Mesothelial cell of epicardium (in vitro differentiated cells): ENCODE measurements at regions not wholly inside any gene's neighbourhood (a gene's known extent, or its start where the extent isn't known, plus 50 kb on each side); places are given as distances from the start of the nearest gene placed in this dataset.
"Not testable (repeated sequence)": the region's sequence is repeated elsewhere in the genome, so short reads cannot be mapped to it uniquely, and the experiment has no call there.

Experiments
- DNase-seq, 2 experiments: peaks; one replicate each; pipeline ENCODE4 v3.0.0; 2021; ENCODE audit warnings: low spot score in 2 of 2; ENCODE audit not compliant: unreplicated experiment in 2 of 2
- H3K27ac Mint-ChIP-seq: 2 replicates; pipeline ENCODE4 v1.8.0; 2021; ENCODE audit warnings: mixed read lengths
- H3K27me3 Mint-ChIP-seq: 2 replicates; pipeline ENCODE4 v1.8.0; 2021; ENCODE audit warnings: low read depth, mixed read lengths
- H3K36me3 Mint-ChIP-seq: 2 replicates; pipeline ENCODE4 v1.8.0; 2021; ENCODE audit warnings: mixed read lengths
- H3K4me1 Mint-ChIP-seq: 2 replicates; pipeline ENCODE4 v1.8.0; 2021; ENCODE audit warnings: mixed read lengths
- H3K4me3 Mint-ChIP-seq: 2 replicates; pipeline ENCODE4 v1.8.0; 2021; ENCODE audit warnings: mild to moderate bottlenecking, moderate library complexity, mixed read lengths
- H3K9me3 Mint-ChIP-seq: 2 replicates; pipeline ENCODE4 v1.8.0; 2021; ENCODE audit warnings: mixed read lengths
- TF ChIP-seq, protein P1 (sequence below): fragments of 200-600 bp; sonication (generic); IDR thresholded peaks from one replicate; pipeline ENCODE4 v1.5.0; 2021; ENCODE audit warnings: antibody characterized with exemption; ENCODE audit not compliant: unreplicated experiment

DNA sequence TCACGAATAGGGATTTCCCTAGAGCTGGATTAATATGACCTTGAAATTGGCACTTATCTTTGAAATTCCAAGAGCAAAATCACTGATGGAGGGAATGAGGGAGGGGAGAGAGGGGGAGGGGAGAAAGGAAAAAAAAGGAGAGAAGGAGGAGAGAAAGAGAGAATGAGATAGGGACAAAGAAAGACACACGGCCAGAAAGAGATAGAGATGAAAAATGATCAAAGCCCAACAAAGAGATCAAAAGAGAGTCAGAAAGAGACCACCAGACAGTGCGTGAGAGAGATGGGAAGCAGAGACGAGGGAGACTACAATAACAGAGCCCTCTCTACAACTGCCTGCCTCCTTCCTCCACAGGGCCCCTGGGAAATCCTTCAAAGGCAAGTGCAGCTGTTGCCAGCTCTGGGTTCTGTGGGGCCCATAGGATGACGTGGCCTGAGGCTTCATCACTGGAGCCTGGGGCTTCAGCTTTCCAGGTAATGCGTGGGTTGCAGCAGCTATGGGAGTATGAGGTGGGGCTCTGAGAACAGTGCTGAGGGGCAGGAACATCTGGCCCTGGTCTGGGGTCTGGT, 58.3 kb upstream of the SHB start:
- H3K4me1 Mint-ChIP-seq, result peaks cover 2% of the 10 kb centered on the region
- no peaks in the 10 kb centered on the region for H3K36me3 Mint-ChIP-seq
- DNase-seq, result no peak
- TF ChIP-seq, protein P1, sequence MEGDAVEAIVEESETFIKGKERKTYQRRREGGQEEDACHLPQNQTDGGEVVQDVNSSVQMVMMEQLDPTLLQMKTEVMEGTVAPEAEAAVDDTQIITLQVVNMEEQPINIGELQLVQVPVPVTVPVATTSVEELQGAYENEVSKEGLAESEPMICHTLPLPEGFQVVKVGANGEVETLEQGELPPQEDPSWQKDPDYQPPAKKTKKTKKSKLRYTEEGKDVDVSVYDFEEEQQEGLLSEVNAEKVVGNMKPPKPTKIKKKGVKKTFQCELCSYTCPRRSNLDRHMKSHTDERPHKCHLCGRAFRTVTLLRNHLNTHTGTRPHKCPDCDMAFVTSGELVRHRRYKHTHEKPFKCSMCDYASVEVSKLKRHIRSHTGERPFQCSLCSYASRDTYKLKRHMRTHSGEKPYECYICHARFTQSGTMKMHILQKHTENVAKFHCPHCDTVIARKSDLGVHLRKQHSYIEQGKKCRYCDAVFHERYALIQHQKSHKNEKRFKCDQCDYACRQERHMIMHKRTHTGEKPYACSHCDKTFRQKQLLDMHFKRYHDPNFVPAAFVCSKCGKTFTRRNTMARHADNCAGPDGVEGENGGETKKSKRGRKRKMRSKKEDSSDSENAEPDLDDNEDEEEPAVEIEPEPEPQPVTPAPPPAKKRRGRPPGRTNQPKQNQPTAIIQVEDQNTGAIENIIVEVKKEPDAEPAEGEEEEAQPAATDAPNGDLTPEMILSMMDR, result no peak
- no peaks in the 10 kb centered on the region for H3K9me3 Mint-ChIP-seq
- H3K27me3 Mint-ChIP-seq, result peaks cover 12% of the 10 kb centered on the region
- no peak overlapping the region for H3K4me3 Mint-ChIP-seq
- H3K27ac Mint-ChIP-seq, result no peak overlapping the region

DNA sequence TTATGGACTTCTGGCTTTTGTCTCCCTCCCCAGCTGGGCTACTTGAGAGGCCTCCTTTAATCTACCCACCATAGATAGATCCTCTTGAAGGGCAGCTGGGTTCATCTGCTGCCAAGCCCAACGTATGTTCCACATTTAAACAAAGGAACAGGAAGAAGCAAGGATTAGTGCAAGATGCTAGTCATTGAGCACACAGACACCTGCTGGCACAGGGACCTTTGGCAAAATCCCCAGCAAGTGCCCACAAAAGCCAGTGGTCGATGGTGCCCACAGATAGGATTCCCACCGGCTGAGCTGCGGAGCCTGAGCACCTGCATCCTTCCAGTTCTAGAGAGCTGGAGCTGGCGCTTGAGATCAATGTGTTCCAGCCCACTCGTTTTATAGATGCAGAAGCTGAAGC, 57.7 kb upstream of the SHB start:
- peaks cover 12% of the 10 kb centered on the region for H3K27me3 Mint-ChIP-seq
- H3K9me3 Mint-ChIP-seq, result no peaks in the 10 kb centered on the region
- no peak overlapping the region for H3K27ac Mint-ChIP-seq
- TF ChIP-seq, protein P1, result no peak
- H3K4me3 Mint-ChIP-seq, result no peak overlapping the region
- H3K4me1 Mint-ChIP-seq, result peaks cover 2% of the 10 kb centered on the region
- DNase-seq, result no peak
- H3K36me3 Mint-ChIP-seq, result no peaks in the 10 kb centered on the region

DNA sequence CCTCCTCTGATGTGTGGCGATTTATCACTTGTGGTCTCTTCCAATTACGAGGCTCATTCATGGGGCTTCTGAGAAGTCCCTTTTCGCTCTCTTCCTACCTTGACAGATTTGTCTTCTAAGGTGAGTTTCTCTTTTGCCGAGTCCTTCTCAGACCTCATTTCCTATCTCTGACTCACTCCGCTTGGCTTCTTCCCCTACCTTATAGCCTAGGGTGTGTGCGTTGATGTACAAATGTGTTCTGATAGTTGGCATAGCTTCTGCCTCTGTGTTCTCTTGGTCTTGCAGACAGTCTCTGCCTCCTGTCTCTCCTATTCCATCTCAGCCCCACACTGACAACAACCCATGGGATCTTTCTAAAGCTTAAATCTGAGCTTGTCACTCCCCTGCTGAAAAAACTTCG, 56.9 kb upstream of the SHB start:
- Mint-ChIP-seq H3K27me3 (peaks cover 12% of the 10 kb centered on the region), H3K36me3 (no peaks in the 10 kb centered on the region)

DNA sequence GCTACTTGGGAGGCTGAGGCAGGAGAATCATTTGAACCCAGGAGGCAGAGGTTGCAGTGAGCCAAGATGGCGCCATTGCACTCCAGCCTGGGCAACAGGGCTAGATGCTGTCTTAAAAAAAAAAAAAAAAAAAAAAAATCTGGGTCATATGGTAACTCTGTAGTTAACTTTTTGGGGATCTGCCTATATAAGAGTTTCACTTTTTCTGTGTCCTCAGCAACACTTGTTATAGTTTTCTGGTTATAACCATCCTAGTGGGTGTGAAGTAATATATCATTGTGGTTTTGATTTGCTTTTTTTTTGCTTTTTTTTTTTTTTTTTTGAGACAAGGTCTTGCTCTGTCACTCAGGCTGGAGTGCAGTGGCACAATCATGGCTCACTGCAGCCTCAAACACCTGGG, 54.3 kb upstream of the SHB start:
- H3K4me3 Mint-ChIP-seq, H3K4me1 Mint-ChIP-seq, H3K36me3 Mint-ChIP-seq, H3K9me3 Mint-ChIP-seq, DNase-seq, H3K27ac Mint-ChIP-seq: not testable (repeated sequence)
- H3K27me3 Mint-ChIP-seq, result peaks cover 14% of the 10 kb centered on the region

More for the DNA sequence above, 56.9 kb upstream of the SHB start:
- no peak overlapping the region for H3K4me3 Mint-ChIP-seq
- no peak overlapping the region for H3K27ac Mint-ChIP-seq
- no peaks in the 10 kb centered on the region for H3K9me3 Mint-ChIP-seq
- peaks cover 2% of the 10 kb centered on the region for H3K4me1 Mint-ChIP-seq
- TF ChIP-seq, protein P1, result no peak
- no peak for DNase-seq

DNA sequence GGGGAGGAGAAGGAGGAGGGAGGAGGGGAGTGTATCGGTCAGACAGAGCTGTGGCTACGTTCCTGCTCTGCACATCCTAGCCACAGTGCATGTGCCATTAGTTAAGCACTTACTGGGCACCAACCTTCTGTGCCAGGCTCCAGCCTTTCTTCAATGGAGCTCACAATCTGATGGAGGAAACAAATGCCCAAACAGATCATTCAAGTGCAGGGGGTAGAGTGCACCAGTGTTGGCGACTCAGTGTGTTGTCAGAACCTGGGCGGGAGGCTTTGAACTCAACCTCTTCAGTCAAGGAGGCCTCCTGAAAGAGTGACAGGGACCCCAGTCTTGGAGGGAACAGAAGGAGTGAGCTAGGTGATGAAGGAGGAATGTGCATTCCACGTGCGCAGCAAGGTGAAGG, 51.9 kb upstream of the SHB start:
- TF ChIP-seq, protein P1, result no peak

DNA sequence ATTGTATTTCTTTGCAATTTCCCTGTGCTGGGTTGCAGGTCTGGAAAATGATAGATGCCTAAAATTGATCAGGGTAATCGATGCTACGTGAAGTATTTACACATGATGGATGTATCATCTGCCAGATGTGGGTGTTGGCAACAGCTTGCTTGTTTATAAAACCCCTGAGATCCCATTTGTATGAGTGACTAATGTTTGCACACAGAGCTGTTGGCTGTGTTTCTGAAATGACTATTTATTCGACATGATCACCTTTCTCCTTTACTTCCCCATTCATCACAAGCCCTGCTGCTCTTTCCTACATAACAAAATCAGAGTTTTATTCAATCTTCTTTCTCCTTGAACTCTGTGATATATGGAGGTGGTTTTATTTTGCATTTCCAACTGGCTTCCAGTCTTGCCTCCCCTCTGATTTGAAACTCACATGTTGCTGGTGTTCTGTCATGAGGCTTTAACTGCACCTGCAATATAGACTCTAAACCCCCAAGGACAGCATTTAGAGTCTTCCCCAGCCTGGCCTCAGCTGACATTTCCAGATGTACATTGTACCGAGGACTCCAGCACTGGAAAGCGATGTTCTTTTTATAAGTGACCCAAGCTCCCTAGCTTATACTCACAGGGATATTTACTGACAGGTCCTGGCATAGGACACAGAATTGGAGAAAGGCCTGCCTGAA, 50.7 kb upstream of the SHB start:
- no peaks in the 10 kb centered on the region for H3K9me3 Mint-ChIP-seq
- TF ChIP-seq, protein P1, result no peak
- H3K36me3 Mint-ChIP-seq, result no peaks in the 10 kb centered on the region
- H3K4me1 Mint-ChIP-seq, result peaks cover 7% of the 10 kb centered on the region
- H3K4me3 Mint-ChIP-seq, result no peak overlapping the region
- DNase-seq, result no peak
- peaks cover 2% of the 10 kb centered on the region for H3K27me3 Mint-ChIP-seq
- no peak overlapping the region for H3K27ac Mint-ChIP-seq

More for the DNA sequence above, 51.9 kb upstream of the SHB start:
- Mint-ChIP-seq H3K27me3 (peaks cover 11% of the 10 kb centered on the region), H3K27ac (no peak overlapping the region), H3K4me1 (peaks cover 5% of the 10 kb centered on the region), H3K4me3 (no peak overlapping the region), H3K9me3 (no peaks in the 10 kb centered on the region), H3K36me3 (no peaks in the 10 kb centered on the region)
- no peak for DNase-seq
